ENCODE measurements at regions not wholly inside any gene's neighbourhood (a gene's known extent, or its start where the extent isn't known, plus 50 kb on each side); places are given as distances from the start of the nearest gene placed in this dataset.
"Not testable (repeated sequence)": the region's sequence is repeated elsewhere in the genome, so short reads cannot be mapped to it uniquely, and the experiment has no call there.

DNA sequence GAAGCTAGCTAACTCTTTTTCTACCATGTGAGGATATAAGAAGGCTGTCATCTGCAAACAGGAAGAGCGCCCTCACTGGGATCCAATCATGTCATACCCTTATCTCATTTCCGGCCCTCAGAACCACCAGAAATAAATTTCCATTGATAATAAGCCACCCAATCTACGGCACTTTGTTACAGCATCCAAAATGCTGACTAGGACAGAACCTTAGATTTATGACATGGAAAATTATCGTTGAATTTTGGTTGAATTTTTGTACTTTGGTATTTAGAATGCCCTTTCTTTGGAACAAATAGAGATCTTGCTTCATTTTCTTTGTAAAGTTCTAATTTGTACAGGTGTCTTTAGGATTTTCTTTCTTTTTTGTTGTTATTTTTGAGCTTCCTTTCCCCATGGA lies 53.3 kb upstream of the CYLC2 start:
- no peak for DNase-seq (ENCODE audit: low spot score)

DNA sequence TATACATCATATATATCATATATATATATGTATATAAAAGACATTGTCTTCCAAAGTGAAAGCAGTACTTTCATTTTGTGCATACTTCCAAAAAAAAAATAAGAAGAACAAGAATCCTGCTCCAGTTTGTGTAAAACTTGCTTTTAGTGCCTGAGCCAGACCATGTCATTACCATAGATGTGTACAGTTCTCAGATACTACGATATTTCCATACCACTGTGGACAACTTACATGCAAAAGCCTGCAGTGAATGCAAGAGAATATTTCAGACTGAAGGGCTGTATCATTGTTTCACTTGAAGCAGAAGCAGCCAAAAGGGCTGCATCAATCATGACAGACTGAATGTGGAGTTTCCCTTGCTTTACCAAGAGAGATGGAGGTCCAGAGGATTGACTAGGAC lies 72.6 kb upstream of the CYLC2 start:
- no peak for DNase-seq (ENCODE audit: low spot score)

DNA sequence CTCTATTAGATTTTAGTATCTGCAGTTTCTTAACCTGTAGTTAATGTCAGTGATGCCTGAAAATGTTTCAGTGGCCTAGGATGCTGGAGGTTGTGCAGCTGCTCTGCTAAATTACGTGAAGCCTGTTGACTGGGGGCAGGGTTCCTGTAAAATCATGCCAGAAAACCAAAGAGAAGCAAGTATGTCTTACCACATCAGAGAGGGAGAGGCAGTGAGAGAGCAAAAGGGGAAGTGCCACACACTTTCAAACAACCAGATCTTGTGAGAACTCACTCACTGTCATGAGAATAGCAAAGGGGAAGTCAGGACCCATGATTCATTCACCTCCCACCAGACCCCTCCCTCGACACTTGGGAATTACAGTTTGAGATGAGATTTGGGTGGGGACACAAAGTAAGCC lies 83.9 kb upstream of the CYLC2 start:
- no peak for DNase-seq (ENCODE audit: low spot score)

DNA sequence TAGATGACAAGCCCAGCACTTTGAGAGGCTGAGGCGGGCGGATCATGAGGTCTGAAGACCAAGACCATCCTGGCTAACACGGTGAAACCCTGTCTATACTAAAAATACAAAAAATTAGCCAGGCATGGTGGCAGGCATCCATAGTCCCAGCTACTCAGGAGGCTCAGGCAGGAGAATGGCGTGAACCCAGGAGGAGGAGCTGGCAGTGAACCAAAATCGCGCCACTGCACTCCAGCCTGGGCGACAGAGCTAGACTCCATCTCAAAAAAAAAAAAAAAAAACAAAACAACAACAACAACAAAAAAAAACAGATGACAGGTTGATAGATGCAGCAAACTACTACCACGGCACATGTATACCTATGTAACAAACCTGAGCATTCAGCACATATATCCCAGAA lies 89.3 kb upstream of the CYLC2 start:
- not testable (repeated sequence) for DNase-seq (ENCODE audit: low spot score)

DNA sequence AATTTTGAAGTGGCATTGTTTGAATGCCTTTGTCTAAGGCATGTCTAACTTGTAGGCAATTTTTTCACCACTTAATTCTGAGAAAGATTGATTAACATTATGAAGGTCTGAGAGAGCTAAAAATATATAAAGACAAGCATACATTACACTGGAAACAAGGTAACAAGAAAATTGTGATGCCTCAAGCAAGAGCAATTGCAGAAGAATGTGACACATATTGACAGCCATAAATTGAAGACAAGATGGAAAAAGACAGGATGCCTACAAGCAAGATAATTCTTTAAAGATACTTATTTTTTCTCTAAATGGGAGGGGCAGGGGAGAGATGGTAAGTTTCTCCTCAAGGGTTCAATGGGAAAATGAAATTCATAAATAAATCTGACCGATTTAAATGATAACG lies 103.1 kb upstream of the CYLC2 start:
- DNase-seq (ENCODE audit: low spot score) = no peak

DNA sequence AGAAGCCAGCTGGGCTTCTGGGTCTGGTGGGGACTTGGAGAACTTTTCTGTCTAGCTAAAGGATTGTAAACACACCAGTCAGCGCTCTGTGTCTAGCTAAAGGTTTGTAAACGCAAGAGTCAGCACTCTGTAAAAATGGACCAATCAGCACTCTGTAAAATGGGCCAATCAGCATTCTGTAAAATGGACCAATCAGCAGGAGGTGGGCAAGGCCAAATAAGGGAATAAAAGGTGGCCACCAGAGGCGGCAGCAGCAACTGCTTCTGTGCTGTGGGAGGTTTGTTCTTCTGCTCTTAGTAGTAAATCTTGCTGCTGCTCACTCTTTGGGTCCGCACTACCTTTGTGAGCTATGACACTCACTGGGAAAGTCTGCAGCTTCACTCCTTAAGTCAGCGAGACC lies 106.4 kb upstream of the CYLC2 start:
- not testable (repeated sequence) for DNase-seq (ENCODE audit: low spot score)

DNA sequence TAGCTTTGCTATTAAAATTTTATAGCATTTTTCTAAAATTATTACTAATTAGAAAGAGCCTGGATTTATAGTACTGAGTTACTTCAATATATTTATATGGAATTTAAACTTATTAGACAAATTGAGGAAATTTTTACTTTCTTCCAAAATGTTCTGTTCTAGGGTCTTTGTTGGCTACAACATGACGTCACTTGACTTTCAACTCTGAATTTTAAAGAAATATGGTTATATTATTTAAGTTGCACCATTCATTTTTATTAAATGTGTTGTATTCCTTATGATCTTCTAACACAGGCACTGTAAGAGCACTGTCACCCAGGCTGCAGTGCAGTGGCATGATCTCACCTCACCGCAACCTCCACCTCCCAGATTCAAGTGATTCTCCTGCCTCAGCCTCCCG lies 119.4 kb upstream of the CYLC2 start:
- DNase-seq (ENCODE audit: low spot score) = no peak

DNA sequence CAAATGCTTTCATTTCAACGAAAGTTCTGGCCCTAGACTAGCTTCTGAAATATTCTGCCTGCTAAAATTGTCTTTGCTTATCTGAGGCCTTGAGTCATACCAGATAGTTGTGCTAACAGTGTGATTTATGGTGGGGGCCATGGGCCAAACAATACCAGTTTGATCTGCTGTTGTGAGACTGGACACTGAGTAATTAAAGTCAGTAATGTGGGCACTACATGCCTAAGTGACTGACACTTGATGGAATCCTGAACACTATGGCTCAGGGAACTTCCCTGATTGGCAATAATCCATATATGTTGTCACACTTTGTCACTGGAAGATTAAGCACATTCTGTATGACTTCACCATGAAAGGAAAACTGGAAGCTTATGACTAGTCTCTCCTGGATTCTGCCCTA lies 127.6 kb upstream of the CYLC2 start:
- no peak for DNase-seq (ENCODE audit: low spot score)

DNA sequence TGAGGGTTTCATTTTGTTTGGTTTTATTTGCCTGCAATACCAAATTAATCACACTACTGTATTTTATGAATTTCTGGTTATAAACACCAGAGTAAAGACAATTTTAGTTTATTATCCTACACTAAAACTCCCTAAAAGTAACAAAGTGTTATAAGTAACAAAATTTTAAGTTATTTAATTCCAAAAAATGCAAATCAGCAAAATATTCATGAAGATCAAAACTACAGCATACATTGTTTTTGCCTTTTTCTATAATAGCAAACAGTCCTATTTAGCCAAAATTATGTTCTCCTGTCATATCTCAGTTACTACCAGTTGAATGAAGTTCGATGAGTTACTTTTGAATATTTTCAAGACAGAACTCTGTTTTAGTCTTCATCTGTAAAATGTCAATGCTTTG lies 132.7 kb upstream of the CYLC2 start:
- DNase-seq (ENCODE audit: low spot score) = no peak

DNA sequence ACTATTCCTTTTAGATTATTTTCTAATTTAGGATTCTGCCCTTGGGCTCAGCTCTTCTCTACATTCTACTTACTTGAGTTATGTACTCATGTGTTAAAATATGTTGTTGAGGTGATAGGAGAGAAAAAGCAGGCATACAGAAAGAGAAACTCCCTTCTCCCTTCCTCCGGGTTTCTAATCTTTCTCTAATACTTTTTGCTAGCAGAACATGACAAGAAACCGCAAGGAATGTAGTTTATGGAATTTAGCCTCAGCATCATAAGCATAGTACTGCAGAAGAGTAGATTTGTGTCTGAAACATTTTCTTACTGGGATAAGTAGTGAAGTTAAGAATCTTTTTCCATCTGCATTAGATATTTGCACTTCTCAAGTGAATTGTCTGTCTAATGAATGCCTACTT lies 139.5 kb upstream of the CYLC2 start:
- DNase-seq (ENCODE audit: low spot score) = no peak

DNA sequence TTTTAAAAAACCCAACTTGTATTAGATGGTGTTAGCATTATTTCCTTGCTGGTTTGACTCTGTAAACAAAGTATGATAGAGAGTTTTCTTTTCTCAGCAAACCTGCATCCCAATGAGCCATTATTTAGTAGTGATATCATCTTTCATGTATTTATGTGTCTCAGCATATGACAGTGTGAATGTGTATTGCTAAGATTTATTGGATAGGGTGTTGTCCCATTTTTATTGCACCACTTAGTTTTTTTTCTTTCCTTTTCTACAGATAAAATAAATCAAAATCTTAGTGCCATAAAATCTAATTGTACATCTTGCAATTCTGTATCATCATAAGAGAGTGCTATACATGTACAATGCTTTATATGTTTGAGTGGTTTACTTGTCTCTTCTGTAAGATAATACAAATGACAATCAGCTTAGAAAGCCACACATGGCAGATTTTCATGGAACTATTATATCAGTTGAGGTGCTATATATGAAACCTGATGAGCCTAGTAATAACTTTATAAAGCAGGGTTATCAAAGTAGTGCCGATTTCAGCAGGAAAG lies 149.2 kb upstream of the CYLC2 start:
- DNase-seq (ENCODE audit: low spot score) = no peak

DNA sequence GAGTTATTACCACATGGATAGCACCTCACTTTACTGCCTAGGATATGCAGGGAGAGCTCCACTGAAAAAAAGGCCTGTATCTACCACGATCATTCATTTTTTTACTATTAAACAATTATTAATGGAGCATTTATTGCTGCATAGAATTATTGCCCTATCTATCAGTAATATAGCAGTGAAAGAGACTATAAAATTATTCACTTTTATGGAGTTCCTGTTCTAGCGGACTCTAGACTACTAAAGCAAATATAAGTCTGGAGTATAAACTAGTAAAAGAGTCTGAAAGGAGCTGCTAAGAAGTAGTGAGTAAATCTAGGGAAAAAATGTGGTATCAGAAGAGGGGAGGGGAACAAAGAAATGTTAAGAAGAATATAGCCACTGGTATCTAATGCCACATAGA lies 150.4 kb upstream of the CYLC2 start:
- DNase-seq (ENCODE audit: low spot score) = no peak

DNA sequence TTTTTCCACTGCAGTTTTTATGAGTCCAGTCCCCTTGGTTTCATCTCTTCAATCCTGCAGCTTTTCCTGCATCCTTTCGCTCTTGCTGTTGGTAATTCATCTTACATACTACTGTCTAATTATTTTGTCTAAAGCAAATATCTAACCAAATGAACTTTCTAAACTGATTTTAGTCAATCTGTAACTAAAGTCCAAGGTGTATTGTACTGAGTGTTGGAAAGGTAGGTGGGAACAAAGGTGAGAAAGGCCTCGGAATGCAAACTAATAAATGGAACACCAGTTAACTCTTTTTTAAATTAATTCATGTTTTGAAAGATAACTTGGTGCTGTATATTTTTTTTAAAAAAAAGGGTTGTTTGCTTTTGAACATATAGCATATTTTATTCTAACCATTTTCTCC lies 152.7 kb upstream of the CYLC2 start:
- DNase-seq (ENCODE audit: low spot score) = no peak

DNA sequence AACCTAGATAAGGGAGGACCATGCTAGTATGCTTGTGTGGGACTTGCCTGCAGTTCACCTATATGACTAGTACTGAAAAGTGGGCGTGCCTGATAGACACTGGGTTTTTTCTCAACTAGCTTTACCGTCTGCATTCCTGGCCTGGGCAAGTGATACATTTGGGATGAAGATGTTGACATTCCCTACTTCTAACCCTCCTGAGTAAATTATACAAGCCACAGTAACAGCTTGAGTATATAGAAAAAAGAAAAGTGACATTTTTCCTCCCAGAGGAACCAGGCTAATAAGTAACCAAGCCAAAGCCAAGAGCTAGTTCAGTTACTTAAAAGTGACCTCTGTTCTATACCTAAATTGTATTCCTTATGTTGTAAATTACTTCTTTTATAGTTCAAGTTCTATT lies 153.8 kb upstream of the CYLC2 start:
- DNase-seq (ENCODE audit: low spot score) = no peak

DNA sequence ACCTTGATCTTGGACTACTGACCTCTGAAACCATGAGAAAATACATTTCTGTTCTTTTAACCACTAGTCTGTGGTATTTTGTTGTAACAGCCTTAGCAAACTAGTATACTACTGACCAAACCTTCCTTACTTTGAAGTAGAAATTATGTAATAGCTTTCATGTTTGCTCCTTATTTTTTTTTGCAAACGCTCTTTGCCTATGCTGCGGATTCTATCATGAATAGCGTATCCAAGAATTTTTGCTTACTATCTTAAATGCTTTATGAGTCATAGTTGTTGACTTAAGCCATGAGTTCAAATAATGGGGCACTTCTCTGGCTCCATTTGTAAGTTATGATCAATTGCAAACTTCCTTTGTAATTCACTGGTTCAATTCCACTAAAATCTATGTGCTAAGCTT lies 154.8 kb upstream of the CYLC2 start:
- no peak for DNase-seq (ENCODE audit: low spot score)

DNA sequence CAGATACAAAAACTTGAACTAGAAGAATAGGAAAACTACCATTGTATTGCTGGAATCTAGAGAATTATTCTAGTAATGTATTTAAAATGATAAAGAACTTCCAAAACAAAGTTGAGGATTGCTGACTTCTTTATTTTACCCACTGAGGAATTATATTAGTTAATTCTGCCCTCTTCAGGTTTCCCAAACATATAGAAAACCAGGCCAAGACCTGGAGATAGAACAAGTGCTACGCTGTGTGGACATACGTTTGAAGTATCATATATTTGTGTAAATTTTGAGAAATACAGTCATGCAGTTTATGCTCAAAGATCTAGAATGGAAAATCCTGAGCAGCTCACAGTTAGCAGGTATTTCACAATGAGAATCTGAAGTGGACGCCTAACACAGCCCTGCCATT lies 162.3 kb upstream of the CYLC2 start:
- DNase-seq (ENCODE audit: low spot score) = no peak

DNA sequence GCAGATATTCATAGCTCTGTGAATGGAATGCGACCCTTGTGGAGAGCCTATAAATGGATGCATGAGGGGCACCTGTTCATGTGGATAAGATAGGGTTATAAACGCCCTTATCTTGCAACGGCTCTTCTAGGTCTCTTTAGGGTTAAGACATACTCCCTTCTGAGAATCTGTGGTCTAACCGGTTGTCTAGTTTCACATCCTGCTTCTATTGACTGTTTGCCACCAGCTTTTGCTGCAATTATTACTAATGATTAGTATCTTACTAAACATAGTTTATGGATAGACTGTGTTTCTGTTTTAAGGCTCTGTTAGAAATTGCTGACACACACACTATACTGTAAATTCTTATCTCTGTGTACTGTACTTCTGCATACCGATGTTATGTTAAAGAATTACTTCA lies 198.9 kb upstream of the CYLC2 start:
- DNase-seq (ENCODE audit: low spot score) = no peak

DNA sequence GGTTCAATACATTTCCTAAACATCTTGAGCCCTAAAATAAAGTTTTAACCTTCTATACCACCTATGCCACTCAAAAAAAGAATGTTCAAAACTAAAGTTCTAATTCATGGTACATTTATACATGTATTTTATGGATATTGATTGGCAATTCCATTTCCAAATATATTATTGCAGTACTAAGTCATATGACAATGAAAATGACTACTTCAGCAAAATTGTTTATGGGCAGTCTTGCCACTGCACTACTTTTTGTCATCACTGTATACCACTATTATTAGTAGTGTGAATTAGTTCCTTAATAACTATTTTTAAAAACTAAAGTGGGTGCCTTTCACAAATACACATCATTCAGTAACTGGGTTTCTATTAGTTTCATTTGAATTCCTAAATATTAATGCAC lies 199.6 kb upstream of the CYLC2 start:
- DNase-seq (ENCODE audit: low spot score) = no peak

DNA sequence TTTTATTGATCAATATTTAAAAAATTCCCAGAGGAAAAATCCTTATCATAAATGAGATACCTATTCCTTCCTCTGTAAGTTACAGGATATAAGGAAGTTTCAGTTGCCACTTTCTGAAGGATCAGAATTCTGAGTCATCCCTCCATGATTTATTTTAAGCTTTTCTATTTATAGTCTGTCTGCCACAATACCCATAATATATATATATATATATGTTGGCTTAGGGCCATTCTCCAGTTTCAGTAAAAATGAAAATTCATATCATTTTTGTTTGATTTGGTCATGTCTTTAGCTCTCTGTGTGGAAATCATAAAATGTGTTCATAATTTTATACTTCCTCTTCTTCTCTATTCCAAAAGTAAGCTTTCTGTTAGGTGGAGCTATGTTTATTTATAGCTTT lies 215.8 kb upstream of the CYLC2 start:
- DNase-seq (ENCODE audit: low spot score) = no peak

DNA sequence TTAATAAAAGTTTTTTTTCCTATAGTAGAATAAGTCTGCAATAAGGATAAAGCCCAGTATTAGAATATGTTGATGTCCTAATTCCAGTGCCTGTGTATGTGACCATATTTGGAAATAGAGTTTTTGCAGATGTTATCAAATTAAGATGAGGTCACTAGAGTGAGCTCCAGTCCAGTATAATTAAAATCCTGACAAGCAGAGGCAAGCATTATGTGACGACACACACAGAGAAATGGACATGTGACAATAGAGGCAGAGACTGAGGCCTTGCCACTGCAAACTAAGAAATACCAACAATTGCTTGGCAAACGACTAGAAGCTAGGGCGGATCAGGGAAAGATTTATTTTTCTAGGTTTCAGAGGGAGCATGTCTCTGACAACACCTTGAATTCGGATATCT lies 216.4 kb upstream of the CYLC2 start:
- no peak for DNase-seq (ENCODE audit: low spot score)

DNA sequence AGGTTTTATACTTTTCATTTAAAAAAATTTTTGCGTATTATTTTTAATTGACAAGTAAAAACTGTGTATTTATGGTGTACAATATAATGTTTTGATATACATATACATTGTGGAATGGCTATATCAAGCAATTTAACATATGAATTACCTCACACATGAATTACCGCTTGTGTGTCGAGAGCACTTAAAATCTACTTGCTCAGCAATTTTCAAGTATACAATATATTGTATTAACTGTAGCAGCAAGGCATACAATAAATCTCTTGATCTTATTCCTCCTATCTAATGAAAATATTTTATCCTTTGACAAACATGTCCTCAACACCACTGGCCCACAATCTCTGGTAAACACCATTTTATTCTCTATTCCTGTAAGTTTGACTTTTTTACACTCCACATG lies 224.4 kb upstream of the CYLC2 start:
- DNase-seq (ENCODE audit: low spot score) = no peak

DNA sequence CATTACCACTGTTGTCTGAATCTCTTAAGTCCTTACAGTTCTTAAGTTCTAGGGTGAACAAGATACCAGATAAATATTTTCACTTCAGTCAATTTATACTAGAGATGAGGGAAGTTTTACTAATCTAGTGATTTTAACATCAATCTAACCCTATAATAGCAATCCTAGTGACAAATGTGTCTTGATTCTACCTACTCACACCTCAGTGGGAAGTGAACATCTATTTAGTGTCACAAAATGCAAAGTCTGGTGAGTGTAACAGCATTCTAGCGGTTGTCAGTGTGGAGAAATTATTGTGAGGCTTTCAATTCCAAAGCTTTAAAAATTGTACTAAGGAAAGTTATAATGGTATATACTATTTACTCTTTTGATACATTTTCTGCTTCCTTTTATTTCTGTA lies 225.8 kb upstream of the CYLC2 start:
- DNase-seq (ENCODE audit: low spot score) = no peak

DNA sequence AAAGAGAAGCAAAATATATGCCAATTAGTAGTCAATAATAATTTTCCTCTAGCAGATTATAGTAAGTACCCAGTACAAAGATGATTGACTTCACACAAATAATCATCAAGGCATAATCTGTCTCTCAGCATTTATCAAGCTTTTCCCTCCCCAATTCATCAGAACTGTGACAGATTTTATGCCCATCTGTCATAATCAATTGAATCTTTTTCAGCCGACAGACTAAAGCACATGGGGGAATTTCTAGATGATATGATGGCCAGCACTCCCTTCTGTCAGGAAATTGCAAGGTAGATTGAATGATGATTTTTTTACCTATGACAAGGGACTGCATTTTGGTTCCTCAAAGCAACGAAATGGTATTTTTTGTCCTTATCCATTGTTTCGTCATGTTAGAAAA lies 227.1 kb upstream of the CYLC2 start:
- DNase-seq (ENCODE audit: low spot score) = no peak

DNA sequence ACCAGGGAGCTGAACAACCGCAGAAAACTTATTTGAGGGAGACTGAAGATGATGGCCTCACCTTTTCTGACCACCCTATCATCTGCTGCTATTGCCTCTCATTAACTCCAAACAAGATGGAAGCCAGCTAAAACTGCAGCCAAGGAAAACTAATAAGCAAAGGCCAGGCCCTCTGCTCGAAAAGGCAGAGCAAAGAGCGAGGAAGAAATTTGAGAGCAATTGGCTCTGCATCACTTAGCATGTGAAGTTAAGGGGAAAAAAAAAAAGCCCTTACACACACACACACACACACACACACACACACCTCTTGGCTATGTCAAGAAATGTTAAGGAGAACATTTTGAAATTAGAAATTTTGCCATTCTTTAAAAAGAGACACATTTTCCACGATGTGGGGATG lies 228.1 kb upstream of the CYLC2 start:
- no peak for DNase-seq (ENCODE audit: low spot score)

DNA sequence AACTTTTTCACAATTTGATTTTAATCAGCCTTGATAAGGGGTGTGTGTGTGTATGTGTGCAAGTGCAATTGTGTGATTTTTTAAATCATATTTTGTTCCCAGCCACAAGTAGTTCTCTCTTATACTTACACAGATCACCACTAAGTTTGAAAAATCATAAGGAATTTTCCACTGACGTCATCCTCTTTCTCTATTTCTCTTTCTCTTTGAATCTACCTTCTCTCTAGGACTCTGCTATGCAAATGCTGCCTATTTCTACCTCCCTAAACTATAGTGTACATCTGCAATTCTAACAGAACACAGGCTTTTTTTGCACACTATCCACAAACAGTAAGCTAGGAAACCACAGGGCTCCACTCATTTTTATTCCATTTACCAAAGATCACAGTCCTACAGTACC lies 254.6 kb upstream of the CYLC2 start:
- DNase-seq (ENCODE audit: low spot score) = no peak

Data from mucosa of gallbladder (tissue), 1 donor.